Breast epithelium (tissue), 3 donors: ENCODE measurements at regions not wholly inside any gene's neighbourhood (a gene's known extent, or its start where the extent isn't known, plus 50 kb on each side); places are given as distances from the start of the nearest gene placed in this dataset.

Source experiments
- CTCF ChIP-seq, 3 donors: fragments of 450-650 bp; IDR thresholded peaks; one replicate each; pipeline ENCODE4 v1.5.1; 2016 to 2017; ENCODE audit warnings: antibody characterized with exemption in 3 of 3, mild to moderate bottlenecking in 3 of 3, moderate library complexity in 3 of 3
- POLR2AphosphoS5 ChIP-seq, 3 donors: sonication (generic); formaldehyde crosslinking; IDR thresholded peaks; one replicate each; pipeline ENCODE4 v1.6.1; 2017; ENCODE audit warnings: antibody characterized with exemption in 3 of 3

- TF ChIP-seq CTCF (IDR thresholded peaks at IDR 0.05) (no peak), POLR2AphosphoS5 (IDR thresholded peaks at IDR 0.05) (no peak)
Observed at GRCh38 chr9:30534455-30534854, 1850.0 kb upstream of the ACO1 start.
